Endothelial cell of umbilical vein (primary cell): ENCODE measurements at regions not wholly inside any gene's neighbourhood (a gene's known extent, or its start where the extent isn't known, plus 50 kb on each side); places are given as distances from the start of the nearest gene placed in this dataset.

Experiments used
- BruUV-seq: library from RNA; stranded (reverse); fragments of 400-500 nt; replicated peaks from 2 replicates; lab custom pipeline; 2021; lab: Mats Ljungman, UMichigan
- CTCF ChIA-PET: fragments of 300-600, 350-600 bp; sonication (Branson Sonifier 250); formaldehyde crosslinking; loops from one replicate; lab custom pipeline; 2021; ENCODE audit warnings: antibody characterized with exemption, inconsistent platforms; lab: Charles Lee
- POLR2A ChIA-PET: fragments of 300-600, 350-600 bp; sonication (Branson Sonifier 250); formaldehyde crosslinking; loops from one replicate; lab custom pipeline; 2021; ENCODE audit warnings: antibody characterized with exemption, inconsistent platforms; lab: Charles Lee
- DNase-seq: peaks from one replicate; pipeline ENCODE4 v3.0.0-alpha.2; 2011; ENCODE audit warnings: low read depth, low spot score
- FAIRE-seq: peaks from 2 replicates; lab custom pipeline; 2011; peaks lifted over from hg19 to GRCh38; lab: Jason Lieb, UNC
- H2AFZ ChIP-seq: 2 replicates; pipeline ENCODE4 v1.6.0; 2012; ENCODE audit warnings: low read depth, low read length, control low read depth, inconsistent platforms
- H3K27ac ChIP-seq: 2 replicates; pipeline ENCODE4 v1.5.1; 2011; ENCODE audit warnings: low read depth, mild to moderate bottlenecking, control low read depth, low read length, moderate library complexity; ENCODE audit not compliant: insufficient read depth
- H3K27me3 ChIP-seq, 2 experiments: 2 replicates each; pipeline versions ENCODE4 v1.6.0 to v1.6.1; 2011; ENCODE audit warnings: low read length in 2 of 2, mixed read lengths in 1 of 2; ENCODE audit not compliant: control insufficient read depth in 2 of 2, insufficient read depth in 2 of 2
- H3K36me3 ChIP-seq, 2 experiments: 2 replicates in 1 of 2; 3 replicates in 1 of 2; pipeline ENCODE4 v1.5.1; 2011; ENCODE audit warnings: low read length in 2 of 2, mild to moderate bottlenecking in 1 of 2, moderate library complexity in 1 of 2; ENCODE audit not compliant: control insufficient read depth in 2 of 2, insufficient read depth in 2 of 2; ENCODE audit errors: extremely low read depth in 1 of 2
- H3K4me1 ChIP-seq: 3 replicates; pipeline ENCODE4 v1.5.1; 2011; ENCODE audit warnings: mild to moderate bottlenecking, low read length; ENCODE audit not compliant: control insufficient read depth, insufficient read depth; ENCODE audit errors: extremely low read depth
- H3K4me2 ChIP-seq: 2 replicates; pipeline ENCODE4 v1.6.1; 2011; ENCODE audit warnings: low read length, control low read depth, mixed read lengths; ENCODE audit not compliant: insufficient read depth
- H3K4me3 ChIP-seq, 3 experiments: fragments of 200-600 bp in 1 of 3; sonication (generic), shearing (Covaris generic) in 1 of 3; replicated peaks in 1 of 3; 2 replicates each; pipeline ENCODE4 v1.5.1; 2011 to 2016; ENCODE audit warnings: control low read depth in 3 of 3, low read length in 3 of 3, mild to moderate bottlenecking in 2 of 3, inconsistent platforms in 1 of 3, low read depth in 1 of 3, moderate library complexity in 1 of 3; ENCODE audit not compliant: insufficient read depth in 1 of 3
- H3K79me2 ChIP-seq: 2 replicates; pipeline ENCODE4 v1.6.0; 2012; ENCODE audit warnings: low read length, inconsistent platforms; ENCODE audit not compliant: control insufficient read depth, insufficient read depth
- H3K9ac ChIP-seq: replicated peaks from 2 replicates; pipeline ENCODE3; 2011; ENCODE audit warnings: low read length, control low read depth; ENCODE audit not compliant: insufficient read depth; ENCODE audit errors: extremely low read depth
- H3K9me1 ChIP-seq: replicated peaks from 3 replicates; pipeline ENCODE4 v1.6.0; 2011; ENCODE audit warnings: mild to moderate bottlenecking, low read length; ENCODE audit not compliant: control insufficient read depth, insufficient read depth; ENCODE audit errors: extremely low read depth
- H3K9me3 ChIP-seq: replicated peaks from 2 replicates; pipeline ENCODE4 v1.5.1; 2012; ENCODE audit warnings: low read length, inconsistent platforms; ENCODE audit not compliant: control insufficient read depth, insufficient read depth
- H4K20me1 ChIP-seq: replicated peaks from 2 replicates; pipeline ENCODE3; 2011; ENCODE audit warnings: mild to moderate bottlenecking, low read length; ENCODE audit not compliant: control insufficient read depth, insufficient read depth; ENCODE audit errors: extremely low read depth
- EZH2 ChIP-seq: IDR thresholded peaks from 2 replicates; pipeline ENCODE4 v1.6.1; 2012; ENCODE audit warnings: borderline replicate concordance, low read depth, mild to moderate bottlenecking, moderate library complexity, low read length, inconsistent platforms; ENCODE audit not compliant: severe bottlenecking
- FOS ChIP-seq: IDR thresholded peaks from 2 replicates; pipeline ENCODE4 v1.6.1; 2011; ENCODE audit warnings: mild to moderate bottlenecking, low read length, moderate library complexity, borderline replicate concordance; ENCODE audit not compliant: insufficient read depth
- GATA2 ChIP-seq: IDR thresholded peaks from 2 replicates; pipeline ENCODE4 v1.7.0; 2011; ENCODE audit warnings: low read depth, mild to moderate bottlenecking, moderate library complexity, mixed read lengths, low read length; ENCODE audit not compliant: insufficient read length, insufficient read depth
- JUN ChIP-seq: IDR thresholded peaks from 2 replicates; pipeline ENCODE4 v1.6.1; 2011; ENCODE audit warnings: borderline replicate concordance, low read depth; ENCODE audit not compliant: insufficient read length, insufficient read depth
- MYC ChIP-seq: IDR thresholded peaks from one replicate; pipeline ENCODE4 v1.6.1; 2011; ENCODE audit warnings: mild to moderate bottlenecking, low read depth, low read length
- POLR2A ChIP-seq: IDR thresholded peaks from 2 replicates; pipeline ENCODE4 v1.6.1; 2012; ENCODE audit warnings: low read depth, mild to moderate bottlenecking, control low read depth, low read length
- POLR2AphosphoS5 ChIP-seq: IDR thresholded peaks from 2 replicates; pipeline ENCODE4 v1.6.1; 2012; ENCODE audit warnings: low read depth, mild to moderate bottlenecking, control low read depth, low read length, moderate library complexity; ENCODE audit not compliant: insufficient read depth
- dilution Hi-C: fragments of 300-500 bp; cut with MboI; formaldehyde crosslinking; loops from one replicate; pipeline ENCODE4 v1.15.0; 2019; ENCODE audit warnings: low sequenced_read_pairs; ENCODE audit not compliant: extremely low pct_ligation_motif_present
- intact Hi-C: fragments of 100-400 bp; cut with micrococcal nuclease; formaldehyde crosslinking; loops from one replicate; pipeline ENCODE4 v1.10.0; 2022
- TF ChIP-seq, protein P1 (sequence below), 2 donors: IDR thresholded peaks; 1 replicate in 1 of 2; 2 replicates in 1 of 2; pipeline ENCODE4 v1.5.1; 2011; ENCODE audit warnings: low read length in 2 of 2, mild to moderate bottlenecking in 2 of 2, moderate library complexity in 2 of 2, control low read depth in 1 of 2, inconsistent platforms in 1 of 2, low read depth in 1 of 2; ENCODE audit not compliant: insufficient read depth in 1 of 2; ENCODE audit errors: extremely low read depth in 1 of 2
- TF ChIP-seq, protein P2 (sequence below): IDR thresholded peaks from 2 replicates; pipeline ENCODE4 v1.6.1; 2011; ENCODE audit not compliant: insufficient read depth, insufficient read length

- POLR2A ChIA-PET: no interaction called here
- H3K4me3 ChIP-seq: no peak overlapping the region
- BruUV-seq: no TSS peak
- DNase-seq (no peak), FAIRE-seq (no peak)
- no peaks in the 10 kb centered on the region for H3K4me1 ChIP-seq
- H3K4me2 ChIP-seq: no peak overlapping the region
- dilution Hi-C loops (no loop called here), intact Hi-C loops (no loop called here)
- no peaks in the 10 kb centered on the region for H3K9me1 ChIP-seq
- H2AFZ ChIP-seq: no peak overlapping the region
- no peaks in the 10 kb centered on the region for H3K36me3 ChIP-seq
- TF ChIP-seq EZH2: no peak
- no peak for TF ChIP-seq FOS
- no peak for TF ChIP-seq POLR2A
- no peak for TF ChIP-seq MYC
- TF ChIP-seq POLR2AphosphoS5: no peak
- TF ChIP-seq, protein P1, sequence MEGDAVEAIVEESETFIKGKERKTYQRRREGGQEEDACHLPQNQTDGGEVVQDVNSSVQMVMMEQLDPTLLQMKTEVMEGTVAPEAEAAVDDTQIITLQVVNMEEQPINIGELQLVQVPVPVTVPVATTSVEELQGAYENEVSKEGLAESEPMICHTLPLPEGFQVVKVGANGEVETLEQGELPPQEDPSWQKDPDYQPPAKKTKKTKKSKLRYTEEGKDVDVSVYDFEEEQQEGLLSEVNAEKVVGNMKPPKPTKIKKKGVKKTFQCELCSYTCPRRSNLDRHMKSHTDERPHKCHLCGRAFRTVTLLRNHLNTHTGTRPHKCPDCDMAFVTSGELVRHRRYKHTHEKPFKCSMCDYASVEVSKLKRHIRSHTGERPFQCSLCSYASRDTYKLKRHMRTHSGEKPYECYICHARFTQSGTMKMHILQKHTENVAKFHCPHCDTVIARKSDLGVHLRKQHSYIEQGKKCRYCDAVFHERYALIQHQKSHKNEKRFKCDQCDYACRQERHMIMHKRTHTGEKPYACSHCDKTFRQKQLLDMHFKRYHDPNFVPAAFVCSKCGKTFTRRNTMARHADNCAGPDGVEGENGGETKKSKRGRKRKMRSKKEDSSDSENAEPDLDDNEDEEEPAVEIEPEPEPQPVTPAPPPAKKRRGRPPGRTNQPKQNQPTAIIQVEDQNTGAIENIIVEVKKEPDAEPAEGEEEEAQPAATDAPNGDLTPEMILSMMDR (IDR thresholded peaks at IDR 0.05; ENCODE audit: extremely low read depth in 1 of 2, insufficient read depth in 1 of 2, low read depth in 1 of 2, low read length in 2 of 2): no peak
- TF ChIP-seq, protein P2, sequence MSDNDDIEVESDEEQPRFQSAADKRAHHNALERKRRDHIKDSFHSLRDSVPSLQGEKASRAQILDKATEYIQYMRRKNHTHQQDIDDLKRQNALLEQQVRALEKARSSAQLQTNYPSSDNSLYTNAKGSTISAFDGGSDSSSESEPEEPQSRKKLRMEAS: no peak
- TF ChIP-seq GATA2: no peak
- TF ChIP-seq JUN: no peak
- no peaks in the 10 kb centered on the region for H3K79me2 ChIP-seq
- H3K27ac ChIP-seq: no peak overlapping the region
- H3K27me3 ChIP-seq: no peaks in the 10 kb centered on the region
- CTCF ChIA-PET: no interaction called here
- H3K9ac ChIP-seq: no peak overlapping the region
- no peaks in the 10 kb centered on the region for H4K20me1 ChIP-seq
- H3K9me3 ChIP-seq: no peaks in the 10 kb centered on the region
These were observed 68.1 kb upstream of the TMEM132E start for GRCh38 chr17:34511265-34511664.
